Stimulated activated CD8-positive, alpha-beta memory T cell treated with anti-CD3 and anti-CD28 coated beads, Interleukin-7, amount 100 ng/mL, for 1 hour (primary cell): ENCODE measurements at regions not wholly inside any gene's neighbourhood (a gene's known extent, or its start where the extent isn't known, plus 50 kb on each side); places are given as distances from the start of the nearest gene placed in this dataset.
"Not testable (repeated sequence)": the region's sequence is repeated elsewhere in the genome, so short reads cannot be mapped to it uniquely, and the experiment has no call there.

Source experiments
- DNase-seq, 2 donors: peaks; one replicate each; pipeline ENCODE4 v3.0.0-alpha.2; 2020; ENCODE audit warnings: low read depth in 2 of 2

- DNase-seq, result no peak
Observed at GRCh38 chr5:56659971-56660370, 155.4 kb upstream of the MAP3K1 start.

GRCh38 chr5:56658972-56659371 lies 156.4 kb upstream of the MAP3K1 start:
- no peak for DNase-seq

- DNase-seq, result no peak
Observed at GRCh38 chr5:56656846-56657726, 158.3 kb upstream of the MAP3K1 start.

DNA sequence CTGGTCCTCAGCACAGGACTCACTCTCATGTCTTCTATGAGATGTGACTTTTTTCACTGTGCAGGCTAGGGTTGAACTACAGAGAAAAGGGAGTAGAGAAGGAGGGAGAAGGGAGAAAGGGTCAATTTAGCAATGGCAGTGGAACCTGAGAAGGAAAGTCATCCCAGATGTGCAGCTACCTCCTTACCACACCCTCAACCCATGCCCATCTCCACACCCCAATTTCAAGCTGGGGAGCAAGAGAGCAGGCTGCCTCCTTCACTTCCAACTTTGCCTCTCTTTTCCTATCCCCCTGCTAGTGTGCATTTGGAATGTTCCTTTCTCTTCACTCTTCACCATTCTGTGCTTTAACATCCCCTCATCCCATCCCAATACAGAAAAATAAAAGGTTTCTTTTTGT lies 163.5 kb upstream of the MAP3K1 start:
- no peak for DNase-seq

GRCh38 chr5:56650386-56650785 lies 165.0 kb upstream of the MAP3K1 start:
- no peak for DNase-seq

GRCh38 chr5:56649569-56649968 lies 165.8 kb upstream of the MAP3K1 start:
- DNase-seq, result no peak

- no peak for DNase-seq
Observed at GRCh38 chr5:56648460-56649034, 166.8 kb upstream of the MAP3K1 start.

DNA sequence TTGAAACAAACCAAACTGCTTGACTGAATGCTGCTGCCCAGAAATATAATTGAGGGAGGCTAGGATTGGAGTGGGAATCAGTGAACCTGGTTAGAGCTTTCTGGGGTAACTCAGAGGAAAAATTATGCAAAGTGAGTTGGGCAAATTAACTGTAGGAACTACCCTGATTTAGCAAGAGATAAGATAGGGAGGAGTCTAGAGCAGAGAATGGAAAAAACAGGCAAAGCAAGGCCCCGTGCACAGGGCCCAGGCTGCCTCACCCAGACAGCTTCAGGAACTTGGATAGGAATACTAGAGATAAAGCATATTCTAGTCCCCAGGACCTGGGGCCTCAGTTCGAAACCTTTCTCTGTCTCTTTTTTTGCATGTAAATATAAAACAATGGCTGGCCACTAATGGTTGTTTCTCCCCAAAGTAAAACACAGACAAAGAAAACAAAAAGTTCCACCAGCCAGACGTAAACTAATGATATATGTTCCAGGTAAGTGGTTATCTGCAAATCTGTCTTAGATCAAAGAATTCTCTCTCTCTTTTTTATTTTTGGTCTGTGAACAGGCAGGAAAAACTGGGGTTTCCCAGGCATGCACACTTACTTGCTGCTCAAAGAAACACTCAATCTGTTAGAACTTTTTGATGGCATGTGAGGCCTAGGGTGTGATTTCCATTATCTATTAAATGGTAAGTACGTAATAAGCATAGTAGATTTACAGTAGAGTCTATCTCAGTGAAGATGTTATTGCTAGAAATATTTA lies 168.1 kb upstream of the MAP3K1 start:
- DNase-seq, result no peak

DNA sequence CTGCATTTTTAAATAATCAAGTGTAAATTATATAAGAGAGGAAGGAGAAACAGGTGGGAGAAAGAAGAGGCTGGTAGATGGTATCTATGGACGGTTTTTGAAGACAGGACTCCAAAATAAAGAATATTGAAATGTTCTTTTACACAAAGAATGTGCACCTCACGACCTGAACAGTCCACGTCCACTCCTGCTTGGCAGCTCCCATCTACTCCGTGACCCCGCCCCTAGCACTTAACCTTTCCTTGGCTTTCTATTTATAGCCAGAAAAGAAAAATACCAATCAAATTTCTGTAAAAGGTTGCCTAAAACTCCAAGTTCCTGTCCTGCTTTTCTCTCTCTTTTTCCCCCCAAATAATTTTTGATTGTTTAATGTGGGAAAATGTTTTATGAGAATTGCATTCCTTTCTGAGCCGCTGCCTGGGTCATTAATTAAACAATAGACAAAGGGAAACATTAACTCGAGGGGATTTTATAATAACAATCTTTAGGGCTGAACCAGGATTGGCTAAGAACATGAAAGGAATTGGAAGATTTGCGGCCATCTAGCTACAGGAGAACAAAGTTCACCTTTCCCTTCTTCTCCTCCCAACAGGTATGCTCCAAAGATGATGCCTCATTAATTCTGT lies 173.6 kb upstream of the MAP3K1 start:
- DNase-seq, result no peak

DNA sequence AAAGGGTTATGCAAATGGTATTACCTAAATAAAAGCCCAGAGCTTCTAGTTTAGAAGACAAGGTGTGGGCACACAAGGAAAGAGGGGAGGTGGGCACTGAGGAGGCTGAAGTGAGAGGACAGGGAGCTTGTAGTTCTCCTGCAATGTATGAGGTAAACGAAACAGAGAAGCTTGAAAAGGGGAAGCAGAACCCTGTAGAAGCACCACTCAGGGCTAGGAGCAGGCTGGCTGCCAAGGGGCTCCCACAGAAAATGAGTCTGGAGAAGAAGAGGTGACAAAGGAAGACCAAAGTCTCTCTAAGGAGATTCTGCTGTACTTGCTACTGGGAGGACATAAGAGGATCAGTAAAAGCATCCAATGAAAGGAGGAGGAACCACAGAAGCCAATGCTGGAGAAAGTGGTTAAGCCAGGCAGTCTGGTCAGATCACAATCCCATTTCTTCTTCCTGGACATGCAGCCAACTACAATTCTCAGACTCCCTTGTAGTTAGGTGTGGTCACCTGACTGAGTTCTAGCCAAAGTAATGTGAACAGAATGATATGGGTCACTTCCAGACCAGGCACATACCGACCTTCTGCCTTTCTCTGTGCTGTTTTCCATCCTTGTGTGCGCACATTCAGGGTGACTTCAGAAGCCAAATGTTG lies 174.5 kb upstream of the MAP3K1 start:
- DNase-seq, result no peak

DNA sequence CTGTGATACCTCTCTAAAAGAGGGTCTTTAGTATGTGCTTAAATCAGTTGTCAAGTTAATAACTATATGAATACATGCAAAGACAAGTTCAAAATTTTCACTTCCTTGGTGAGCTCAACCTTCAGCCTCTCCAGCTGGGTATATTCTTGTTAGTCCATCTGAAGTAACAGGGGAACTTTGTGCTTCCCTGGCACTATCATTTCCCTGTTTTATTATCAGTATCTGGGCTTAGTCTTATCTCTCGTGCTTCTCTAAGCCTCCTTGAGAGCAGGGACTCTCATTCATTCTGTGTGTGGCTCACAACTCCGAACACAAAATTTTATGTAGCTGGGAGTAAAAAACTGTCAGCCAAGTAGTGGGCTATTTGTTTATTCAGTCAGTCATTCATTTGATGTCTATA lies 175.9 kb upstream of the MAP3K1 start:
- DNase-seq, result no peak

GRCh38 chr5:56638768-56639238 lies 176.5 kb upstream of the MAP3K1 start:
- DNase-seq, result no peak

GRCh38 chr5:56638061-56638621 lies 177.2 kb upstream of the MAP3K1 start:
- no peak for DNase-seq

DNA sequence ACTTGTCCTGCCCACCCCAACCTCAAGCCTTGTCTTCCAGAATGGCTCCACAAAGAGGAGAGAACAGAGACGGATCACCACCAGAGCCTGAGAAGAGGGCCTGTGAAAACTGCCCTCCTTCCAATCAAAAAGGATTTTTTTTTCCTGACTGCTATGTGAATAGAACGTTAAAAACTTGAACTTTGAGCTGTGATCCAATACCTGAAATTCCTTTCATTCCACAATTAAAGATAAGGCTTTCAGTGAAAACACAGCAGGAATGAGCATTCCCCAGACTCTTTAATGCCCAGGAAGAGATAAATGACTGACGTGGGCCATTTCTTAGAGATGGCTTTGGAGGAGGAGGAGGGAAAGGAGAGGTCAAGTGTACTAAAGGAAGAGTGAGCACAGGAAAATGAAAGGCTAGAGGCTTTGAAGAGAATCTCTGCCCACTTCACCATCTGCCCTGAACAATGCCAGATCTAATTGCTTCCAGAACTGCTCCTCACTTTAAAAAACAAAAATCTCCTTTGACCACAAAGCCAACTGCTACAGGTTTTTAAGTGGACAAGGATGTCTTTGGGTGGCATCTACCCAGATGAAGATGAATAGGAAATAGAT lies 177.9 kb upstream of the MAP3K1 start:
- DNase-seq, result no peak

DNA sequence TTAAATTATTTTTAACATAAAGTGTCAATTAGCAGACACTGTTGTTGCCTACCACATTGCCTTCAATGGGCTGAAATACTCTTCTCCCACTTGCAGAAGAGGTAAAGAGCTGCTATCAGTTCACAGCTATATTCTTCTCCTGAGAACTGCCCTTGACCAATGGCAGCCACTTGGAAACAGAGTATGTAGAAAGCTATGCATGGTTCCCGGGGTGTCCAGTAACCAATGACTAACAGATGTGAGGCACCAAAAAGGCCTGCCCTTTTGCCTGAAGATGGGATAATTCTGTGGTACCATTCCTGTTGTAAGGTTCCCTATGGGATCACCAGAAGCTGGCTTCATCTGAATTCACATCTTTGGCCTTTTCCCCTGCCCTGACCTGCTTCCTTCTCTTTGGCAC lies 181.4 kb upstream of the MAP3K1 start:
- DNase-seq, result no peak

- no peak for DNase-seq
Observed at GRCh38 chr5:56632939-56633338, 182.4 kb upstream of the MAP3K1 start.

- DNase-seq, result no peak
Observed at GRCh38 chr5:56632199-56632598, 183.2 kb upstream of the MAP3K1 start.

DNA sequence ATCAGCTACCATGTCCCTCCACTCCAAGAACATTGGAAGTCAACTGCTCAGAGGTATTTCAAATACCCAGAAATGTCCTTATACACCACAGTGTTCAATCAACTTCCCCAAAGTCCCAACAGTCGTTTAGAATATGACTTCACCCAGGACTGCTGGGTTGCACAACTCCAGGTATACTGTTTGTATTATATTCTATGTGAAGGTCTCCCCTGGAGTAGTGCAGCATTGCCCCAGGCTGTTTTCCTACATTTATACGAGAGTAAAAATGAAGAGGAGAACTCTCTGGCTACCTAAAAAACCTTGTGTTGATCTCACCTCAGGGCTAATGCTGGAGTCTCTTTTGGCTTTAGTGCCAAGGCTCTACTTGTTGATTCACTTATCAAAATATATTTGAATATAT lies 183.6 kb upstream of the MAP3K1 start:
- DNase-seq, result no peak

DNA sequence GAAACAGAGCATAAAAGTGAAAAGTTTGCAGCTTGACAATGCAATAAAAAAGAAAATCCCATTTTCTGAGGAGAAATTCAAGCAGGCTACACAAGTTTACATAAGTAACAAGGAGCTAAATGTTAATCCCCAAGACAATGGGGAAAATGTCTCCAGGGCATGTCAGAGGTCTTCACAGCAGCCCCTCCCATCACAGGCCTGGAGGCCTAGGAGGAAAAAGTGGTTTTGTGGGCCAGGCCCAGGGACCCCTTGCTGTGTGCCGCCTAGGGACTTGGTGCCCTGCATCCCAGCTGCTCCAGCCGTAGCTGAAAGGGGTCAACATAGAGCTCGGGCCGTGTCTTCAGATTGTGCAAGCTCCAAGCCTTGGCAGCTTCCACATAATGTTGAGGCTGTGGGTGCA lies 186.7 kb upstream of the MAP3K1 start:
- not testable (repeated sequence) for DNase-seq

DNA sequence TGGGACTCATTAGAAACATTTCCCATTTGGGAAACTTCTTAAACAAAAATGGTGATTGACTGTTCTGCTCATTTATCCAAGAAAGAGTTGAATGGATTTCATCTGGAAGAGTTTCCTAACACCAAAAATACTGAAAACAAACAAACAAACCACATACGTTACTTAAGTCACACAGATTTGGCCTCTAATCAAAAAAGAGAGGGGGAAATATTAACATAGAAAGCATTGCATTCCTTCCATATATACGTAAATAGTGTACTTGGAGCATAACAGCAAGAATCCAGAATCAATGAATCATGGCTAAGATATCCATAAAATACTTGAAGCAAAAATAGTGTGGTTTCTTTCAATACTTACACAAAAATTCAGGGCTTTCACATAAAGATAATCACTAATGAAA lies 189.8 kb upstream of the MAP3K1 start:
- DNase-seq, result no peak

- DNase-seq, result no peak
Observed at GRCh38 chr5:56624751-56625150, 190.6 kb upstream of the MAP3K1 start.
